Tibial nerve (tissue), 4 donors: ENCODE measurements at regions not wholly inside any gene's neighbourhood (a gene's known extent, or its start where the extent isn't known, plus 50 kb on each side); places are given as distances from the start of the nearest gene placed in this dataset.

ENCODE experiments used
- CTCF ChIP-seq, 5 experiments: fragments of 200-600 bp in 3 of 5; fragments of 450-650 bp in 2 of 5; sonication (generic) in 3 of 5; IDR thresholded peaks; one replicate each; pipeline ENCODE4 v1.5.1; 2016 to 2019; ENCODE audit warnings: antibody characterized with exemption in 5 of 5, mild to moderate bottlenecking in 3 of 5, moderate library complexity in 2 of 5
- EP300 ChIP-seq, 2 donors: sonication (generic); formaldehyde crosslinking; IDR thresholded peaks; one replicate each; pipeline ENCODE4 v1.6.1; 2017; ENCODE audit warnings: antibody characterized with exemption in 2 of 2, mild to moderate bottlenecking in 1 of 2
- POLR2A ChIP-seq, 2 donors: fragments of 450-650 bp; IDR thresholded peaks; one replicate each; pipeline ENCODE4 v1.6.1; 2017; ENCODE audit warnings: antibody characterized with exemption in 2 of 2, mild to moderate bottlenecking in 2 of 2, moderate library complexity in 2 of 2

DNA sequence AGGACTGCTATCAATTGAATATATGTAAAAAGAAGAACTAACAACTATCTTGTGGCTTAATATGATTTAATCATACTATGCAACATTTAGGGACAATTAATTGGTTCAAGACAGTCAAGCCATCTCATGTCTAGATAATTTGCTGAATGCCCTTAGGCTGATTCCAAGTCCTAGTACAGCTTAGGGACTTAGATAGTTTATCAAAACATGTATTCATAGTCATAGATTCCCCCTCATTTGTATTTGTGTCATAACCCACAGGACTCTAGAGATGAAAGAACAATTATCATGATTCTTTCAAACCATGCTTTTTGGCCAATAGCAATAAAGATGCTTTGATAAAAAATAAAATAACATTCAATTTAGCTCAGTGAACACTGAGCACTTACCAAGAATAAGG, 607.6 kb downstream of the SLITRK1 start:
- TF ChIP-seq CTCF (IDR thresholded peaks at IDR 0.05) (no peak), POLR2A (IDR thresholded peaks at IDR 0.05) (no peak), EP300 (IDR thresholded peaks at IDR 0.05) (no peak)
